Ovary (tissue), 3 donors: ENCODE measurements at regions not wholly inside any gene's neighbourhood (a gene's known extent, or its start where the extent isn't known, plus 50 kb on each side); places are given as distances from the start of the nearest gene placed in this dataset.

ENCODE experiments used
- EP300 ChIP-seq: sonication (generic); formaldehyde crosslinking; IDR thresholded peaks from one replicate; pipeline ENCODE4 v1.6.1; 2017; ENCODE audit warnings: antibody characterized with exemption
- POLR2A ChIP-seq: fragments of 450-650 bp; IDR thresholded peaks from one replicate; pipeline ENCODE4 v1.6.1; 2017; ENCODE audit warnings: antibody characterized with exemption, mild to moderate bottlenecking, moderate library complexity
- TF ChIP-seq, protein P1 (sequence below), 3 donors: fragments of 450-650 bp in 2 of 3; fragments of 200-600 bp in 1 of 3; IDR thresholded peaks; one replicate each; pipeline versions ENCODE4 v1.5.1 to v1.8.0; 2016 to 2022; ENCODE audit warnings: antibody characterized with exemption in 3 of 3, mild to moderate bottlenecking in 1 of 3
- donor health status: DM: no; HTN: no; CAD: no.

- TF ChIP-seq, protein P1, sequence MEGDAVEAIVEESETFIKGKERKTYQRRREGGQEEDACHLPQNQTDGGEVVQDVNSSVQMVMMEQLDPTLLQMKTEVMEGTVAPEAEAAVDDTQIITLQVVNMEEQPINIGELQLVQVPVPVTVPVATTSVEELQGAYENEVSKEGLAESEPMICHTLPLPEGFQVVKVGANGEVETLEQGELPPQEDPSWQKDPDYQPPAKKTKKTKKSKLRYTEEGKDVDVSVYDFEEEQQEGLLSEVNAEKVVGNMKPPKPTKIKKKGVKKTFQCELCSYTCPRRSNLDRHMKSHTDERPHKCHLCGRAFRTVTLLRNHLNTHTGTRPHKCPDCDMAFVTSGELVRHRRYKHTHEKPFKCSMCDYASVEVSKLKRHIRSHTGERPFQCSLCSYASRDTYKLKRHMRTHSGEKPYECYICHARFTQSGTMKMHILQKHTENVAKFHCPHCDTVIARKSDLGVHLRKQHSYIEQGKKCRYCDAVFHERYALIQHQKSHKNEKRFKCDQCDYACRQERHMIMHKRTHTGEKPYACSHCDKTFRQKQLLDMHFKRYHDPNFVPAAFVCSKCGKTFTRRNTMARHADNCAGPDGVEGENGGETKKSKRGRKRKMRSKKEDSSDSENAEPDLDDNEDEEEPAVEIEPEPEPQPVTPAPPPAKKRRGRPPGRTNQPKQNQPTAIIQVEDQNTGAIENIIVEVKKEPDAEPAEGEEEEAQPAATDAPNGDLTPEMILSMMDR (IDR thresholded peaks at IDR 0.05), result no peak
- TF ChIP-seq POLR2A (no peak), EP300 (no peak)
Observed at GRCh38 chr14:65872536-65872935, 460.0 kb downstream of the FUT8 start.
